Erythroblast (primary cell): ENCODE measurements at regions not wholly inside any gene's neighbourhood (a gene's known extent, or its start where the extent isn't known, plus 50 kb on each side); places are given as distances from the start of the nearest gene placed in this dataset.

Source experiments
- GATA1 ChIP-seq: IDR thresholded peaks from 2 replicates; pipeline ENCODE4 v1.6.1; 2011; ENCODE audit warnings: low read depth, mild to moderate bottlenecking, control low read depth, low read length, moderate library complexity
- POLR2A ChIP-seq: IDR thresholded peaks from 2 replicates; pipeline ENCODE4 v1.6.1; 2011; ENCODE audit warnings: mild to moderate bottlenecking, low read length

DNA sequence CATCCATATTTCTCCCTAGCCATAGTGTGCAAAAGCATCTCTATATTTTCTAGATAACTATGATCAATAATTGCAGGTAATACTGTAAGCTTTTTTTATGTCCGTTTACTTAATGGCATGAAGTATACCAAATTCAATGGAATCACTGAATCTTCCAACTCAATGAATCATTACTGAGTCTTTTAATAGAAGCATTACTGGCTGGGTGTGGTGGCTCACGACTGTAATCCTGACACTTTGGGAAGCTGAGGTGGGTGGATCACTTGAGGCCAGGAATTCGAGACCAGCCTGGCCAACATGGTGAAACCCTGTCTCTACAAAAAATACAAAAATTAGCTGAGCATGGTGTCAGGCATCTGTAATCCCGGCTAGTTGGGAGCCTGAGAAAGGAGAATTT, 372.5 kb downstream of the BMPER start:
- TF ChIP-seq POLR2A (no peak), GATA1 (no peak)
